NCI-H345 (cell line): ENCODE measurements at regions not wholly inside any gene's neighbourhood (a gene's known extent, or its start where the extent isn't known, plus 50 kb on each side); places are given as distances from the start of the nearest gene placed in this dataset.

Experiments used
- DNase-seq: peaks from one replicate; lab custom pipeline; 2025; lab: John Stamatoyannopoulos, UW

GRCh38 chr2:71791501-71792135 lies 338.3 kb downstream of the DYSF start:
- DNase-seq = no peak

- DNase-seq = no peak
Measured at GRCh38 chr2:71791061-71791450, 337.7 kb downstream of the DYSF start.

- DNase-seq = no peak
Measured at GRCh38 chr2:71790226-71791060, 337.1 kb downstream of the DYSF start.

DNA sequence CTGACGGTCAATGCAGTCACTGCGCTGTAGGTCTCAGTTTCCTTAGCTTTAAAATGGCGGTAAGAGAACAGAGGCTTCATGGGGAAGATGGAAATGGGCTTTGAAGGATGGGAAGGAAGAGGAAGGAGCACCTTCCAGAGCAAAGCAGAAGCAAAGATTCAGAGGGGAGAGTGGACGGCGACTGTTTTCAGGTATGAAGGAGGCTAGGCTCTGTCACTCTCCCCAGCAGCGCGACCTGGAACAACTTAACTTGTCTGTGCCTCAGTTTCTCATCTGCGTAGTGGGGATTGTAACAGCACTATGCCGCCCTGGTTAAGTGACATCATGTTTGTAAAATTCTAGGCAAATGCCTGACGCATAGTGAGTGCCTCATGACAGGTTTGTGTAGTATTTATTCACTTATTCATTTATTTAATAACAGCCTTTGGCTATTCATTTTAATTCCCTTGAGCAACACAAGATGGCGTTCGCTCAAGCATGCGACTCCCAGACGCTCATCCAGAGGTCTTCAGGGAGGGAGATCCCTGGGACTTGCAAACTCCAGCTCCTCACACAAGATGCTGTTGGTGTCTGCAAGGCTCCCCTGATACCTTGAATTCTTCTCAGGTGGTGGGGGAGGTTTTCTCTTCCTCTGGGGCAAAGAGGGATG lies 336.3 kb downstream of the DYSF start:
- no peak for DNase-seq

GRCh38 chr2:71788601-71789240 lies 335.4 kb downstream of the DYSF start:
- no peak for DNase-seq

- DNase-seq = no peak
Measured at GRCh38 chr2:71788186-71788525, 334.8 kb downstream of the DYSF start.

- DNase-seq = no peak
Measured at GRCh38 chr2:71787476-71788185, 334.3 kb downstream of the DYSF start.

GRCh38 chr2:71787108-71787415 lies 333.7 kb downstream of the DYSF start:
- no peak for DNase-seq

GRCh38 chr2:71786291-71787107 lies 333.1 kb downstream of the DYSF start:
- DNase-seq = no peak

GRCh38 chr2:71785516-71785981 lies 332.2 kb downstream of the DYSF start:
- DNase-seq = no peak

DNA sequence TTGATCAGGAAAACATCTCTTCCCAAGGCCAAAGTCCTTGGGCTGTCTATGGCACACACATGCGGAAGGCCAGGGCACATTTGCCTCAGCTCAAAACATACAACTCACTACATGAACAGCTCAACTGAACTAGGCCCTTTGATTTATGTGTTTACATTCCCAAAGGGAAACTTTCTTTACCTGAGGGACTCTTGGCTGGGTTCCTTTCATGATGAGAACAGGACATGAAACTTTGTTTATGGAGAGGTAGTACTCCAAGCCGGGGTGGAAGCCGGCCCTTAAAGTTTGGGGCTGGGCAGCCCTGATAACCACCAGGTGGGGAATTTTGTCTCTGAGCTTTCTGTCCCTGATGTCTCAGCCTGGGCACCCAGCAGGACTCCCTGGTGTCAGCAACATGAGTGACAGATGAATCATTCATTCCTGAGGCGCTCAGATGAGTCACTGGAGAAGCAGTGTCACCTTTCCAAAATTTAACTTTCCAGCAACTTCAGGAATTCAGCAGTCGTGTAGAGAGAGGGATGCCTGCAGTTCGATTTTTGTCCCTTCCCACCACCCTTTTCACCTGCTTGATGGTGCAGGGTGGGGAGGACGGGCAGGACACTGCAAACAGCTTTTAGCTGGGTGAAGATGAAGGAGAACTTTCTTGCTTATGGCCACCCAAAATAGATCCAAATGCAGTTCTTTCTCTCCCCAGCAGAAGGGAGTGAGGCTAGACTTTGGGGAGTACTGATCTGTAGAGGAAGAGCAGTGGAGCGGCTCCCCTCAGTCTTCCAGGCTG lies 331.6 kb downstream of the DYSF start:
- DNase-seq = no peak

DNA sequence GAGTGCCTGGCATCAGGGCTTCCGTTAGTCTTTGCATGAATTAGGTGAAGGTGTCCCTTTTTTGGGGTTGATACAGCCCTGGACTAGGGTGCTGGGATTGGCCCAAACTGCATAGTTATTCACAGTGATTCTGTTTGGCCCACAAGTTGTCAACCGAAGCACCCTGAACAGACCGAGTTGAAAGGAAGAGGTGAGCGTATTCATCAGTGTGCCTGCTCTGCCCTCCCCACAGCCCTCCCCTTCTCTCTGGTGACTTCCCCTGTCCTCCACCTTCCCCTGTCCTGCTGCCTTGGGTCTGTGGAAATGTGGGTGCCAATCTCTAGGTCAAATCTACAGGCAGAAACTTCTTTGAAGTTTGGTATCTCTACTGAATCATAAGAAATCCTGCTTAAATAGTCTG lies 330.5 kb downstream of the DYSF start:
- no peak for DNase-seq

GRCh38 chr2:71783215-71783614 lies 329.9 kb downstream of the DYSF start:
- DNase-seq = no peak

- no peak for DNase-seq
Measured at GRCh38 chr2:71782323-71782722, 329.0 kb downstream of the DYSF start.

DNA sequence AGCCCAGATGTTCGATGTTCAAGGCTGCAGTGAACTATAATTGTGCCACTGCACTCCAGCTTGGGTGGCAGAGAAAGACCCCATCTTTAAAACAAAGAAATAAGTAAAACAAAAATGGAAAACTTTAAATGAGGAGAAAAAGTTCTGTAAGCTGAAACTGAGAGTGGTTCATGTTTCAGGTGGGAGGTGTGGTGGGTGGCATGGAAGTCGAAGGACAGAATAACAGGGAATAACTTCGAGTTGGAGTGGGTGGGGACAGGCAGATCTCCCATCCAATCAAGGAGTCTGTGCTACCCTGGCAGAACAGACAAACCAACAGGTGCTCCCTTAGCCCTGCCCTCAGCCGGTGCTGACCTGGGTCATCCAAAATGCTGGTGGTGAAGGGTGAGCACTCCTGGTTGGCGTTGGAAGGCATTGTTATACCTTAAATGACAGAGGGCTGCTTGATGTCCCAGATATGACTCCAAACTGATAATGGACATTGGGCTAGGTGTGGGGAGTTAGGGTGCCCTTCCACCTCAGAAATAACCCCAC lies 328.4 kb downstream of the DYSF start:
- DNase-seq = no peak

DNA sequence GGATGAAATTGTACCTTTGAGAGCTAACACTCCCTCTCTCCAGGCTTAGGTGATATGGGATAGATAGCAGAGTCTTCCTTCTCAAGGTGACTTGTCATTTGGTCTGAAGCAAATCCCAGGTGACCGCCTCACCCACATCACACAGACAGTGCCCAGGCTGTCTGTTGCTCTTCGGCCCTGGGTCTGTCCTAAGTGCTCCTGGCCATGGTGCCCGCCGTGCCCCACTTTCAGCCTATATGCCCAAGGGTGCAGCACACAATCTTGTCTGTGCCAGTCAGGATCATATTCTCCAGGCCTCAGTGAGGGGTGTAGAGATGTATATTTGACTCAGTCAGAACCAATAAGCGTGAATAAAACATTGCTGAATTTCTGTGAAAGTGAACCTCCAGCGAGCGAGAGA lies 326.8 kb downstream of the DYSF start:
- DNase-seq = no peak

DNA sequence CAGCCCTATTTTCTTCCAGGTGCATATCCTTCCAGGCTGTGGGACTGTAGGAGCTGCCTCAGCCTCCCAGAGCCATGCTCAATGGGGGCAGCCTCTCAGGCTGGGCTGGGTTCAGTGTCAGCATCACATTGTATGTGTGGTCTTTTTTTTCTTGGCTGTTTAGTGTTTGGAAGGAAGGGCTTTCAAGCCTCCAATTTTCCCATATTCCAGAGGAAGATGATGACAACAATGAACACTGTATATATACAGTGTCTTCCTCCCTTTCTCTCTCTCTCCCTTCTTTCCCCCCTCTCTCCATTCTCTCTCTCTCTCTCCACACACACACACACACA lies 326.4 kb downstream of the DYSF start:
- DNase-seq = no peak

DNA sequence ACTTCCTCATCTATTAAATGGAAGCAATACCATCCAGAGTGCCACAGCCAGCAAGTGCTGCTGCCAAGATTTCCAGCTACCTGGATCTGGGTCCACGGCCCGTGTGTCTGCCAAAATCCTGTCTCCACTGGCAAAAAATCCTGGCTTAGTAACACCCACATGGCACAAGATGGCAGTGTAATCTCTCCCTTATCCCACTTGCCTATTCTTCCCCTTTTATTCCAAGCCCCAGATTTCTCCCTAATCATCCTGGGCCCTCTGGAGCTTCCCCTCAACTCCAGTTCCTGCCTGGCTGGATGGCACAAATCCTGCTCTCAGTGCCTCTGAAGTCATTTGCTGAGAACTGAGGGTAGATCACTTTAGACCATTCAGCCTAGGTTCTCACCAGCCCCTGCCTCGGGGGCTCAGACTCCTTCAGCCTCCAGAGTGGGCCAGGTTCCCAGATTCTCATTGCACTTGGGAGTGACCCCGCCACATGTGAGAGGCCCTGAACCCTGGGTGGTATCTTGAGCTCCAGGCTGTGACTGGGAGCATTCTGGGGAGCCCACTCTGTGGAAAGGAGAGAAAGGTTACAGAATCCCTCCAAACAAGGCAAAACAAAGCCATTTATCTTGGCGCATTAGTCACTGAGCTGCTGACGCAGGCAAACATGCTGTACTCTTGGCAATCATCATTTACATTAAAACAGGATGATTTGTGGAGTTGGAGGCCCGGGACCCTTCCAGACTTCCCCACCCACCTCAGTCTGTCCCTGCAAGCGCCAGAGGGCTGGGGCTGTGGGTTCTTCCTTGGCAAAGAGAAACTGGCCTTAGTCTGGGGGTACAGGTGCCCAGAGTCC lies 325.8 kb downstream of the DYSF start:
- no peak for DNase-seq

- no peak for DNase-seq
Measured at GRCh38 chr2:71778514-71778913, 325.2 kb downstream of the DYSF start.

DNA sequence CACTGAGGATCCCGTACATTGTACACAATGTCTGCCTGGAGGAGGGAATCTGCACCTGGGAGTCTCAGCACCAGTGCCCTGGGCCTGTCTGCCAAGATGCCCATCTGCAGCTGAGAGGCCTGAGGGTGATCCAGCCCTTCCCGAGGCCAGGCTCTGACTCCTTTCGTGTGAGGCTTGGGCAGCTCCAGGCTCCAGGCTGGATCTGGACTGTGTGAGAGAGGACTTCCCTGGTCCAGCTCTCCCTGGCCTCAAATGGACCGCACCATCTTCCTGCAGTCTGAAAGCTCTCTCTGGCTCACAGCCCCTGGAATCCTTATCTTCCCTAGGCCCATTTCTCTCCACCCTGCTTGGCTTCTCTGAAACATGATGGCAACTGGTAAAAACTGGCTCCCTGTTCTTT lies 324.6 kb downstream of the DYSF start:
- DNase-seq = no peak
